Glomerular visceral epithelial cell (primary cell): ENCODE measurements at regions not wholly inside any gene's neighbourhood (a gene's known extent, or its start where the extent isn't known, plus 50 kb on each side); places are given as distances from the start of the nearest gene placed in this dataset.

Source experiments
- DNase-seq: peaks from one replicate; pipeline ENCODE4 v3.0.0-alpha.2; 2016; ENCODE audit errors: extremely low spot score

DNA sequence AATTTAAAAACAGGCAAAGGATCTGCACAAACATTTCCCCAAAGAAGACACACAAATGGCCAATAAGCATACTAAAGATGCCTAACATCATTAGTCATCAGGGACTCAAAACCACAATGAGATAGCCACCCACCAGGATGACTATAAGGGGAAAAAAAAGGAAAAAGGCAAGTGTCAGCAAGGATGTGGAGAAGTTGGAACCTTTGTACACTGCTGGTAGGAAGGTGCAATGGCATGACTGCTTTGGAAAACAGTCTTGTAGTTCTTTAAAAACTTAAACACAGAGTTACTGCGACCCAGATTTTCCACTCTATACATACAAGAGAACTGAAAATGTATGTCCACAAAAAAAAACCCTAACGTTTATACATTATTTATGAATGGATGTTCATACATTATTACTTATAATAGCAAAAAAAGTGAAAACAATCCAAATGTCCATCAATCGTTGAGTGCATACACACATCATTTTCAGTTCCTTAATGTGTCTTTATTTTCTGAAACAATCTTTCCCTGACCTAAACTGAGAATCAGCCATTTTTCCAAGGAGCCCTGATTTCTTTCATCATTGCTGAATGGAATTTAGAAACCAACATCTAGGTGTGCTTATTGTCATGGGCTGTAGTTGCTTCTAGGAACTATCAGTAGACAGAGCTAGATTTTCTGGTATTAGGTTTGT lies 64.7 kb upstream of the TLK1 start:
- DNase-seq, result peak; percentile 88

DNA sequence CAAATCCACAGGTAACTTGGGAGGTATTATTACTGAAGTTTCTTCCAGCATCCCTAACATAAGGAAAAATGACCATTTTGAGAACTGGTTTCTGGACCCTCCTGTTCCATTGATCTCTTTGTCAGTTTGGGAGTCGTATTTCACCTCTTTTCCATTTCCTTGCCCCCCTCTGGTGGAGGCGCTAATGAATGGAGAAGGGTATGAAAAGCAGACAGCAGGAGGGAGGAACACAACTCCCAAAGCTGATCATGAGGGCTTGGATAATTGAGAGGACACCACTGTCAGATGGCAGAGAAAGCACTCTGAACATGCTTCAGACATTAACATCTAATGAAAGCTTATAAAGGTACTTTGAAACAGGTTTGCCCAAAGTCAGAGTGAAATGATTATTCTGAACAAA lies 56.6 kb upstream of the TLK1 start:
- no peak for DNase-seq

DNA sequence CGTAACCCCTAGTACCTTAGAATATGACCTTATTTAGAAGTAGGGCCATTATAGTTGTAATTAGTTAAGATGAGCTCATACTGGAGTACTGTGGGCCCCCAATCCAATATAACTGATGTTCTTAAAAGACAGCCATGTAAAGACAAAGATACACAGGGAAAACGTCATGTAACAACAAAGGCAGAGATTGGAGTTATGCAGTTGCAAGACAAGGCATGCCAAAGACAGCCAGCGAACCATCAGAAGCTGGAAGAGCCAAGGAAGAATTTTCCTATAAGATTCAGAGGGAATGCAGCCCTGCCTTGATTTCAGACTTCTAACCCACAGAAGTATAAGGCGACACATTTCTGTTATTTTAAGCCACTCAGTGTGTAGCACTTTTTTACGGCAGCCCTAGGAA lies 55.9 kb upstream of the TLK1 start:
- no peak for DNase-seq

DNA sequence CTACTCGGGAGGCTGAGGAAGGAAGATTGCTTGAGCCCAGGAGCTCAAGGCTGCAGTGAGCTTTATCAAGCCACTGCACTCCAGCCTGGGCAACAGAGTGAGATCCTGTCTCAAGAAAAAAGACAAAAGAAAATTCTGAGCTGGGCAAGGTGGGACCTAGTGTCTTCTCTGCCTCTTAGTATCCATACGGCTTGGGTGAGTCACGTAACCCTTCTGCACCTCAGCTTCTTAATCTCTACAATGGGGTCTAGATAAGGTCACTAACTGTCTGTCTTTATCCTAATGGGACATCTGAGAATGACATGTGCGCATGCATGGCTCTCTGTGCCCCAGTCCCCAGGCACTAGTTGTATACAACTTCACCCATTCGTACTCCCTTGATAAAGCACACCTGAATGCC lies 53.4 kb upstream of the TLK1 start:
- DNase-seq, result no peak

DNA sequence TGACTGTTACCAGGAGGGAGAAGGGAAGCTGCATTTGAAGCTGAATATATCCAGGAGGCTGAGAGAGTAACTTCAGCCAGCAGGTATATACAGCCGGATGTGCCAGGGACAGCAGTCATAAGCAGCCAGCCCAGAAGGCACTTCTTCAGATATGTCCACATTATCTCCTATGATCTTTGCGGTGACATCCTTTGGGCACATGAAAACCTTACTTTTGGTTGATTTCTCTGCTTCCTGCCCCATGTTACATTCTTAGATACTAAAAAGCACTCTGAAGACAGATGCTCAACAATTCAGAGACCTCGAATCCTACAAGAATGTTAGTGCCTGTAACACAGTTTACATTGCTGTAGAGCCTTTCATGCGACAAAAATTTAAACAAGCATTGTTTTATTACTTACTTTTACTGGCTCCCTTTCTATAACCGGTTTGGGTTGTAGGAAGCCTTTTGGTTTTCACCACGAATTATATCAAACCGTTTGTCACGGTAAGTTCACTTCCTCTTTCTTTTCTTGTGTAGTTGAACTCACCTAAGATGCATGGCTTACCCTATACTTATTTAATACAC lies 50.3 kb upstream of the TLK1 start:
- DNase-seq, result no peak
